MG63 (cell line): ENCODE measurements at regions not wholly inside any gene's neighbourhood (a gene's known extent, or its start where the extent isn't known, plus 50 kb on each side); places are given as distances from the start of the nearest gene placed in this dataset.
A peak's percentile ranks its signal among the peaks of the same experiment; 100 is the strongest.

Source experiments
- DNase-seq: peaks from one replicate; pipeline ENCODE4 v3.0.0-alpha.2; 2020
- H3K27me3 ChIP-seq: fragments of 250-450 bp; sonication (Bioruptor Pico); 2 replicates; pipeline ENCODE4 v1.5.1; 2020; ENCODE audit warnings: mild to moderate bottlenecking, moderate library complexity
- H3K36me3 ChIP-seq: fragments of 250-450 bp; sonication (Bioruptor Pico); 2 replicates; pipeline ENCODE4 v1.5.1; 2020; ENCODE audit warnings: mild to moderate bottlenecking, moderate library complexity
- H3K4me3 ChIP-seq: fragments of 250-450 bp; sonication (Bioruptor Pico); 2 replicates; pipeline ENCODE4 v1.5.1; 2020; ENCODE audit warnings: mild to moderate bottlenecking, moderate library complexity
- H3K9me3 ChIP-seq: fragments of 250-450 bp; sonication (Bioruptor Pico); 2 replicates; pipeline ENCODE4 v1.5.1; 2020; ENCODE audit warnings: mild to moderate bottlenecking, moderate library complexity

DNA sequence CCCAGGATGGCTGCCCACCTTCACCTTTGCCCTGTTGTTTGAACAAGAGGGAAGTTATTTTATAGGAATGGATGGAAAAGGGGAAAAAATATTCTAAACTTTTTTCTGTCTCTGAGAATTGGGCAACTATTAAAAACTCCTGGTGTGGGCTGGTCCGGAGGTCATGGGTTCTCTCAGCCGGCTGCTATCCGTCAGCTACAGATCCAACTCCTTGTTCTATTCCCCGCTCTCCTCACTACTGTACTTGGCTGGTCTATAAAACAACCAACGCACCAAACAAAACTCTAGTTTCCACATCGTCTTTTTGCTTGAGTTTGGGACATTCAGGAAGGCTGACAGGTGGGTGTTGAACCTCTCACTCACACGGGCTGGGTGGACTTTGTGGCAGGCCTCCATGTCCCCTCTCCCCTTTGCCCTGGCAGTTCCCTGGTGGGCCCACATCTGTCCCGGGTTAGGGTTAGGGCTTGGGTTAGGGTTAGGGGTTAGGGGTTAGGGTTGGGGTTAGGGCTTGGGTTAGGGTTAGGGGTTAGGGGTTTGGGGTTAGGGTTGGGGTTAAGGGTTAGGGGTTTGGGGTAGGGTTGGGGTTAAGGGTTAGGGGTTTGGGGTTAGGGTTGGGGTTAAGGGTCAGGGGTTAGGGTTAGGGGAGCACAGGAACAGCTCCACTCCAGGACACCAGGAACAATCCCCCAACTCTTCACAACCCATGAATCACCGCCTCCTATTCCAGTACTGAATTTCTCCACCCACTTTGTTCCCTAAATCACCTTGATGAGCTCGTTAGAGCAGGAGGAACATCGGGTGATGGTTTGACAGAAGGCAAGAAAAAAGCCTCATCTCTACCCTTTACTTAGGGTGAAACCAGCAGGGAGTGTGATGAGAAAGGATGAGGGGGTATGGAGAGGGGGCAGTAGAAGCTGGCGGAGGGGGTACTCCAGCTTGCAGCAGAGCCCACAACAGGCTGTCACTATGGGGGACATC lies 302.1 kb upstream of the IRX4 start:
- H3K36me3 ChIP-seq = no peaks in the 10 kb centered on the region
- DNase-seq = no peak
- H3K9me3 ChIP-seq = no peaks in the 10 kb centered on the region
- peaks cover under 1% of the 10 kb centered on the region; the same call in 1 of the 2 replicates for H3K27me3 ChIP-seq
- H3K4me3 ChIP-seq = no peak overlapping the region

GRCh38 chr5:2184026-2184366 lies 301.3 kb upstream of the IRX4 start:
- no peaks in the 10 kb centered on the region for H3K9me3 ChIP-seq
- no peaks in the 10 kb centered on the region for H3K27me3 ChIP-seq
- H3K4me3 ChIP-seq = no peak overlapping the region
- no peaks in the 10 kb centered on the region for H3K36me3 ChIP-seq
- no peak for DNase-seq

DNA sequence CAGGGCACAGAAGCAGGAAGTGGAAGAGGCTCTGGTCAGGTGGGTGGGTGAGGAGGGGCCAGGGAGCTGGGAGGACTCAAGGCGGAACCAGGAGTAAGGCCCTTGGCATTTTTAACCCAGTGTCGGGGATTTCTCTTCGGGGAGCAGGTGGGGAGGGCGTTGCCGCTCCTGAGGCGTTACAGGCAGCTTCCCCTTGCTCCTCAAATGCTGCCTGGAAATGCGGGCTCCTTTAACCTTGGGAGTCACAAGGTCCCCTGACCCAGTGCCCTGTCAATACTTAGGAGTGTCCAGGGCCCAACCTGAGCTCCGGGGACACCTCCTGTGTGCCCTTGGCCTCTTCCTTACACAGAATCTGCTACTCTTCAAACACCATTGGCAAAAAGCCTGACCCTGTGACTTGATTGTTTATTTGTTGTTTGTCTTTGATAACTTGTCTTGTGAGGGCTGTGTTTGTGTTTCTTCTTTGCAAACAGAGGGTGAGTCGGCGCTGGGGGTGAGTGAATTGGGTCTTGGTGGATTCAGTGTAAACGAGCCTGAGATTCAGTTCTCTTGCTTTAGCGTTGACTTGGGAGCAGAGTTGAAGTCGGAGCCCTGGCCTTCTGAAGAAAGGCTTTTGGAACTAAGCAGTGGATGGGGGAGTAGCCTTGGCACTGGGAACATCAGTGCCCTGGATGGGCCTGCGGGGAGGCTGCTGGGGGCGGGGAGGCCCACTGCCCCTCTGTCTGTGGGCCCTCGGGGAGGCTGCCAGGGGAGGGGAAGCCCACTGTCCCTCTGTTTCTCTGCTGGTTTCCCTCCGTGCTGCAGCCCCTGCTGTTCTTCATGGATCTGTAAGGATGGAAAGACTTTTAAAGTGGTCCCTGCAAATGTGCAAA lies 300.7 kb upstream of the IRX4 start:
- no peak for DNase-seq
- H3K36me3 ChIP-seq = no peaks in the 10 kb centered on the region
- no peaks in the 10 kb centered on the region for H3K9me3 ChIP-seq
- no peaks in the 10 kb centered on the region for H3K27me3 ChIP-seq
- H3K4me3 ChIP-seq = no peak overlapping the region

- H3K9me3 ChIP-seq = no peaks in the 10 kb centered on the region
- no peak overlapping the region for H3K4me3 ChIP-seq
- no peak for DNase-seq
Observed at GRCh38 chr5:2182020-2182419, 299.3 kb upstream of the IRX4 start.

GRCh38 chr5:2181557-2181956 lies 298.8 kb upstream of the IRX4 start:
- H3K36me3 ChIP-seq = no peaks in the 10 kb centered on the region
- H3K4me3 ChIP-seq = no peak overlapping the region
- no peaks in the 10 kb centered on the region for H3K27me3 ChIP-seq
- no peaks in the 10 kb centered on the region for H3K9me3 ChIP-seq
- no peak for DNase-seq

More at GRCh38 chr5:2182020-2182419, 299.3 kb upstream of the IRX4 start:
- Histone ChIP-seq H3K36me3 (no peaks in the 10 kb centered on the region), H3K27me3 (no peaks in the 10 kb centered on the region)

DNA sequence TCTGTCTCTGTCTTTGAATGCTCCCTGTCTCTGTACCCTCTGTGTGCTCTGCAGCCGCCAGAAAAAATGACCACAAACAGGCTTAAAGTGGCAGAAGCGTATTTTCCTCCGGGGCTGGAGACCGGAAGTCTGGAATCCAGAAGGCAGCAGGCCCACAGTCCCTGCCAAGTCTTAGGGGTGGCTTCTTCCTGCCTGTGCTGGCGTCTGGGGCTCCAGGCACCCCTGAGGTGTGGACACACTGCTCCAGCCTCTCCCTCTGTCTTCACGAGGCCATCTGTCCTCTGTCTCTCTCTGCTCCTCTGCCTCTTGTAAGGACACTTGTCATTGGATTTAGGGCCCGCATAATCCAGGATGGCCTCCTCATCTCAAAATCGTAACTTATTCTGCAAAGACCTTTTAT lies 298.4 kb upstream of the IRX4 start:
- H3K4me3 ChIP-seq = no peak overlapping the region
- H3K27me3 ChIP-seq = no peaks in the 10 kb centered on the region
- DNase-seq = peak; percentile 51
- H3K9me3 ChIP-seq = no peaks in the 10 kb centered on the region
- no peaks in the 10 kb centered on the region for H3K36me3 ChIP-seq

GRCh38 chr5:2180456-2180855 lies 297.7 kb upstream of the IRX4 start:
- DNase-seq = no peak
- Histone ChIP-seq H3K9me3 (no peaks in the 10 kb centered on the region), H3K36me3 (no peaks in the 10 kb centered on the region), H3K27me3 (no peaks in the 10 kb centered on the region), H3K4me3 (no peak overlapping the region)

GRCh38 chr5:2179861-2180260 lies 297.1 kb upstream of the IRX4 start:
- no peak overlapping the region for H3K4me3 ChIP-seq
- H3K27me3 ChIP-seq = no peaks in the 10 kb centered on the region
- no peaks in the 10 kb centered on the region for H3K9me3 ChIP-seq
- no peak for DNase-seq
- no peaks in the 10 kb centered on the region for H3K36me3 ChIP-seq

GRCh38 chr5:2178528-2178927 lies 295.8 kb upstream of the IRX4 start:
- Histone ChIP-seq H3K9me3 (no peaks in the 10 kb centered on the region), H3K36me3 (no peaks in the 10 kb centered on the region), H3K4me3 (no peak overlapping the region), H3K27me3 (peaks cover under 1% of the 10 kb centered on the region; the same call in 1 of the 2 replicates)
- DNase-seq = no peak

DNA sequence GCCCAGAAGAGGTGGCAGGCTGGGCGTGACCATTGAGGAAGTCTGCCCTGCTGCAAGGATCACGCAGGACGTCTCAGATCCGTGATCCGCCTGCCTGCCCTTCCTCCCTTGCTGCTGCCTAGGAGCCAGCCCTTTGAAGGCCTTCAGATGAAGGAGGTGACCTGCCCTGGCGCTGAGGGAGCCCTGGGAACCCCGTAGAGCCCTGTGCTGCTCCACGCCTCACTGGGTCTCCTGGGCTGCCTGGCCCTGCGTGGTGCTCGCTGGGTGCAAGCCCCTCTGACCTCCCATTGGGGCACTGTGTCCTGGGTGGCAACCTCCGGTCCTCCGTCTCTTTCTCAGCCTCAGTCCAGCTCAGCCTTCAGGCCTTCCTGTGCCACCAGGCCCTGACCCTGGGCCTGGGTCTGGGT lies 295.3 kb upstream of the IRX4 start:
- peaks cover 5% of the 10 kb centered on the region for H3K27me3 ChIP-seq
- DNase-seq = no peak
- no peaks in the 10 kb centered on the region for H3K36me3 ChIP-seq
- no peaks in the 10 kb centered on the region for H3K9me3 ChIP-seq
- H3K4me3 ChIP-seq = no peak overlapping the region

GRCh38 chr5:2177244-2177643 lies 294.5 kb upstream of the IRX4 start:
- no peak overlapping the region for H3K4me3 ChIP-seq
- H3K36me3 ChIP-seq = no peaks in the 10 kb centered on the region
- H3K9me3 ChIP-seq = no peaks in the 10 kb centered on the region
- no peak for DNase-seq
- peaks cover 9% of the 10 kb centered on the region for H3K27me3 ChIP-seq

- no peaks in the 10 kb centered on the region for H3K9me3 ChIP-seq
Observed at GRCh38 chr5:2176581-2176980, 293.9 kb upstream of the IRX4 start.

GRCh38 chr5:2175842-2176404 lies 293.2 kb upstream of the IRX4 start:
- no peak for DNase-seq
- H3K27me3 ChIP-seq = peaks cover 18% of the 10 kb centered on the region
- no peaks in the 10 kb centered on the region for H3K9me3 ChIP-seq
- H3K4me3 ChIP-seq = no peak overlapping the region
- no peaks in the 10 kb centered on the region for H3K36me3 ChIP-seq

More at GRCh38 chr5:2176581-2176980, 293.9 kb upstream of the IRX4 start:
- Histone ChIP-seq H3K4me3 (no peak overlapping the region), H3K36me3 (no peaks in the 10 kb centered on the region), H3K27me3 (peaks cover 11% of the 10 kb centered on the region)
- no peak for DNase-seq

- Histone ChIP-seq H3K27me3 (peaks cover 21% of the 10 kb centered on the region), H3K4me3 (no peak overlapping the region), H3K9me3 (no peaks in the 10 kb centered on the region), H3K36me3 (no peaks in the 10 kb centered on the region)
- DNase-seq = no peak
Observed at GRCh38 chr5:2175041-2175440, 292.3 kb upstream of the IRX4 start.

- no peaks in the 10 kb centered on the region for H3K36me3 ChIP-seq
- no peak for DNase-seq
- H3K4me3 ChIP-seq = no peak overlapping the region
- H3K27me3 ChIP-seq = peaks cover 21% of the 10 kb centered on the region
- H3K9me3 ChIP-seq = no peaks in the 10 kb centered on the region
Observed at GRCh38 chr5:2174538-2174937, 291.8 kb upstream of the IRX4 start.

- no peaks in the 10 kb centered on the region for H3K36me3 ChIP-seq
- no peak for DNase-seq
- H3K9me3 ChIP-seq = no peaks in the 10 kb centered on the region
- H3K27me3 ChIP-seq = peaks cover 25% of the 10 kb centered on the region
- H3K4me3 ChIP-seq = no peak overlapping the region
Observed at GRCh38 chr5:2173151-2173834, 290.6 kb upstream of the IRX4 start.

DNA sequence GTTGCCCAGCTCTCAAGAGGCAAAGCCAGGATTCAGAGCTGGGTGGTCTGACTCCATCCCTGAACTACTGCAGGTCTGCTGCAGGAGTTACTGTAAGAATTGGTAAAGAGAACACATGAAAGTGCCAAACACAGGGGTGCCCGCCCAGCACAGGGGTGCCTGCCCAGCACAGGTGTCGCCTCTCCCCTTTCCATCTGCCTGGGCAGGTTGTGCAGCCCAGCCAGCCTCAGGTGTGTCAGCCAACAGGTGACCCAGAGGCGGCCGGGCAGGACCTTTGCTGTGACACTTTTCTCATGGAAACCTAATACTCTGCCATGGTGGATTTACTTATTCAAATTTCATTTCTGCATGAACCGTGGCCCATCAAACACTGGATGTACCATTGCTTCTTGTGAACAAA lies 289.7 kb upstream of the IRX4 start:
- no peaks in the 10 kb centered on the region for H3K36me3 ChIP-seq
- no peak overlapping the region for H3K4me3 ChIP-seq
- H3K9me3 ChIP-seq = no peaks in the 10 kb centered on the region
- peaks cover 25% of the 10 kb centered on the region for H3K27me3 ChIP-seq
- no peak for DNase-seq
